AG09319 (cell line): ENCODE measurements at regions not wholly inside any gene's neighbourhood (a gene's known extent, or its start where the extent isn't known, plus 50 kb on each side); places are given as distances from the start of the nearest gene placed in this dataset.
"Not testable (repeated sequence)": the region's sequence is repeated elsewhere in the genome, so short reads cannot be mapped to it uniquely, and the experiment has no call there.

Experiments
- DNase-seq: peaks from one replicate; pipeline ENCODE4 v3.0.0-alpha.2; 2010; ENCODE audit warnings: low read depth; ENCODE audit errors: extremely low read depth
- TF ChIP-seq, protein P1 (sequence below): IDR thresholded peaks from 2 replicates; pipeline ENCODE4 v1.5.1; 2011; ENCODE audit warnings: low read depth, mild to moderate bottlenecking, inconsistent platforms, low read length, moderate library complexity

DNA sequence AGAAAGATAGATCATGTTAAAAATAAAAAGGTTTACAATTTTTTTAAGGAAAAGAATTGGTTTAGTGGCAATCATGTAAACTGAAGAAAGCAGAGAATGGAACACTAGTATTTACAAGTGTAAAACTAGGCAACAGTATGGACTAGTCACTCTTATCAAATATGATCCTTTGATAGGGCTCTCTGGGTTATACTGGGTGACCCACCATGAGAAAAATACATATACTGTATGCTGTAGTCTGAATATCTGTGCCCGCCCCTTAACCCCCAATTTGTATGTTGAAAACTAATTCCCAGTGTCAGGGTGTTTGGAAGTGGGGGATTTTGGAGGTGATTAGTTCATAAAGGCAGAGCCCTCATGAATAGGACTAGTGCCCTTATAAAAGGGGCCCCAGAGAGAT lies 236.8 kb upstream of the TARS1 start:
- TF ChIP-seq, protein P1, sequence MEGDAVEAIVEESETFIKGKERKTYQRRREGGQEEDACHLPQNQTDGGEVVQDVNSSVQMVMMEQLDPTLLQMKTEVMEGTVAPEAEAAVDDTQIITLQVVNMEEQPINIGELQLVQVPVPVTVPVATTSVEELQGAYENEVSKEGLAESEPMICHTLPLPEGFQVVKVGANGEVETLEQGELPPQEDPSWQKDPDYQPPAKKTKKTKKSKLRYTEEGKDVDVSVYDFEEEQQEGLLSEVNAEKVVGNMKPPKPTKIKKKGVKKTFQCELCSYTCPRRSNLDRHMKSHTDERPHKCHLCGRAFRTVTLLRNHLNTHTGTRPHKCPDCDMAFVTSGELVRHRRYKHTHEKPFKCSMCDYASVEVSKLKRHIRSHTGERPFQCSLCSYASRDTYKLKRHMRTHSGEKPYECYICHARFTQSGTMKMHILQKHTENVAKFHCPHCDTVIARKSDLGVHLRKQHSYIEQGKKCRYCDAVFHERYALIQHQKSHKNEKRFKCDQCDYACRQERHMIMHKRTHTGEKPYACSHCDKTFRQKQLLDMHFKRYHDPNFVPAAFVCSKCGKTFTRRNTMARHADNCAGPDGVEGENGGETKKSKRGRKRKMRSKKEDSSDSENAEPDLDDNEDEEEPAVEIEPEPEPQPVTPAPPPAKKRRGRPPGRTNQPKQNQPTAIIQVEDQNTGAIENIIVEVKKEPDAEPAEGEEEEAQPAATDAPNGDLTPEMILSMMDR = no peak
- DNase-seq = no peak

GRCh38 chr5:33205079-33205478 lies 235.7 kb upstream of the TARS1 start:
- TF ChIP-seq, protein P1 = no peak
- no peak for DNase-seq

DNA sequence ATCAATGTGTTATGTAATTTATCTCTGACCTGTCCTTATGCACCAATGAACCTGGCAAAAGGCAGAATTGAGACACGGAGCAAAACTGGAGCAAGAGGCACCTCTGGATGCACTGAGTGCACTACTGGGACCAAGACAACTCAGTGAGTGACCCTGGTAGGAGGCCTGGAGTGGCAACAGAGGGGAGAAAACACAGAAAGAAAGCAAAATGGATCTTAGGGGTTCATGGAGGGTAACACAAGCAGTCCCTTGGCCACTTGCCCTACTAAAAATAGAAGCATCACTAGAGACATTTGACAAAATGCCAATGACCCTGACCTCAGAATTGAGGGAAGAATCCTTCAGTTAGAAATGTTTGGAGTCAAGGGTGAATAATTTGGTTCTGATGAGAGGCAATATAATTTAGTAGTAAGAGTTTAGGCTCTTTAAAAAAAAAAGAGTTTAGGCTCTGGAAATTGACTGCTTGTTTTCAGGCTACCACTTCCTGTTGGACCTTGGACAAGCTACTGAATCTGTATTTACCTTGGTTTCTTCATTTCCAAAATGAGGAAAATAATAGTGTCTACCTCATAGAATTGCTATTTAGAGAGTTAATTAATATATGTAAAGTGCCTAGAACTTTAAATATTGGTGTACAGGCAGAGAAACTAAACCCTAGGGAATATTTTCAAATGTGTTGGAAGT lies 234.9 kb upstream of the TARS1 start:
- TF ChIP-seq, protein P1 = no peak
- DNase-seq = no peak

- no peak for DNase-seq
- TF ChIP-seq, protein P1 = no peak
Observed at GRCh38 chr5:33206962-33207506, 233.7 kb upstream of the TARS1 start.

DNA sequence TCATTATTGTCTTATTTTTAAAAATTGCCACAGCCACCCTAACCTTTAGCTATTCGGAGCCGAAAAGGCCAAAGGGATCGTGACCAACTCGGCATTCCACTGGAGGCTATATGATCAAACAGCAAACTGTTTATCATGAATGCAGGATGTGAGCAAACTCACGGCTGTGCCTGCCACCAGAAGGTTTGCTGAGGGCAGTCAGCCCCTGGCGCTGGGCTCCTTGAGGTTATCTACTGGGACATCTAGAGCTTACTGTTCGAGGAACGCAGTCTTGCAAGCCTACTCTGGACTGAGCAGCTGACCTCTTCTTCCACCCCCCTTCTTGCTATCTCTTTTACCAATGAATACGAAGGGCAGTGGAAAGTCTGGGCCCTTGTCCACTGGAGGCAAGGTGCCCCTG lies 231.5 kb upstream of the TARS1 start:
- DNase-seq = no peak
- TF ChIP-seq, protein P1 = no peak

- not testable (repeated sequence) for DNase-seq
Observed at GRCh38 chr5:33210221-33210620, 230.5 kb upstream of the TARS1 start.

- TF ChIP-seq, protein P1 = no peak
- no peak for DNase-seq
Observed at GRCh38 chr5:33210978-33211377, 229.8 kb upstream of the TARS1 start.

GRCh38 chr5:33212439-33212838 lies 228.3 kb upstream of the TARS1 start:
- DNase-seq = no peak
- TF ChIP-seq, protein P1 = no peak
